GM10248 (cell line): ENCODE measurements at regions not wholly inside any gene's neighbourhood (a gene's known extent, or its start where the extent isn't known, plus 50 kb on each side); places are given as distances from the start of the nearest gene placed in this dataset.
"Not testable (repeated sequence)": the region's sequence is repeated elsewhere in the genome, so short reads cannot be mapped to it uniquely, and the experiment has no call there.

Experiments
- CTCF ChIA-PET: fragments of 300-600 bp; sonication (Branson Sonifier 250); formaldehyde crosslinking; extraction: SDS; loops from one replicate; lab custom pipeline; 2021; ENCODE audit warnings: antibody characterized with exemption; lab: Yijun Ruan, JAX
- POLR2A ChIA-PET: fragments of 350-650 bp; sonication (Branson Sonifier 250); formaldehyde crosslinking; extraction: SDS; loops from one replicate; lab custom pipeline; 2020; ENCODE audit warnings: antibody characterized with exemption; lab: Yijun Ruan, JAX
- DNase-seq: peaks from one replicate; pipeline ENCODE4 v3.0.0; 2012; ENCODE audit errors: extremely low spot score
- TF ChIP-seq, protein P1 (sequence below): IDR thresholded peaks from 2 replicates; pipeline ENCODE4 v1.5.1; 2012; ENCODE audit warnings: mild to moderate bottlenecking, low read depth; ENCODE audit errors: extremely low read depth, missing control alignments, control extremely low read depth

DNA sequence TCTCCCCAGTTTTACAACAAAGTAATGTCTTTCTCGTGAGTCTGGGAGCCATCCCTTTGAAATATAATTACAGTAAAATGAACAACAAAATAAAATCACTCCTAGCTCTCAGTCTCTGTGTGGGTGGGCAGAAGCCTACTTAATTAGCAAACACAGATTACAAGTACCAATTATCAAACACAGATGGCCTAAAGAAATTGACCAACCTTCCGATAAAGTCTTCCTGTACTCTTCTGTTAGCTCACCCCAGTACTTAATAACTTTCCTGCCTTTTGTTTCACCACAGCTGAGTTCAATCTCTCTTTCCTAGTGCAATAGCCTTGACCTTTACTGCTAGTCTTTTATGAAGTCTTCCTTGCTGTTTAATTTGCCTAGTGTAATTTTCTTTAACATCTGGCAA lies 719.2 kb upstream of the MBL2 start:
- TF ChIP-seq, protein P1, sequence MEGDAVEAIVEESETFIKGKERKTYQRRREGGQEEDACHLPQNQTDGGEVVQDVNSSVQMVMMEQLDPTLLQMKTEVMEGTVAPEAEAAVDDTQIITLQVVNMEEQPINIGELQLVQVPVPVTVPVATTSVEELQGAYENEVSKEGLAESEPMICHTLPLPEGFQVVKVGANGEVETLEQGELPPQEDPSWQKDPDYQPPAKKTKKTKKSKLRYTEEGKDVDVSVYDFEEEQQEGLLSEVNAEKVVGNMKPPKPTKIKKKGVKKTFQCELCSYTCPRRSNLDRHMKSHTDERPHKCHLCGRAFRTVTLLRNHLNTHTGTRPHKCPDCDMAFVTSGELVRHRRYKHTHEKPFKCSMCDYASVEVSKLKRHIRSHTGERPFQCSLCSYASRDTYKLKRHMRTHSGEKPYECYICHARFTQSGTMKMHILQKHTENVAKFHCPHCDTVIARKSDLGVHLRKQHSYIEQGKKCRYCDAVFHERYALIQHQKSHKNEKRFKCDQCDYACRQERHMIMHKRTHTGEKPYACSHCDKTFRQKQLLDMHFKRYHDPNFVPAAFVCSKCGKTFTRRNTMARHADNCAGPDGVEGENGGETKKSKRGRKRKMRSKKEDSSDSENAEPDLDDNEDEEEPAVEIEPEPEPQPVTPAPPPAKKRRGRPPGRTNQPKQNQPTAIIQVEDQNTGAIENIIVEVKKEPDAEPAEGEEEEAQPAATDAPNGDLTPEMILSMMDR = no peak
- no peak for DNase-seq
- ChIA-PET POLR2A (no interaction called here), CTCF (no interaction called here)

DNA sequence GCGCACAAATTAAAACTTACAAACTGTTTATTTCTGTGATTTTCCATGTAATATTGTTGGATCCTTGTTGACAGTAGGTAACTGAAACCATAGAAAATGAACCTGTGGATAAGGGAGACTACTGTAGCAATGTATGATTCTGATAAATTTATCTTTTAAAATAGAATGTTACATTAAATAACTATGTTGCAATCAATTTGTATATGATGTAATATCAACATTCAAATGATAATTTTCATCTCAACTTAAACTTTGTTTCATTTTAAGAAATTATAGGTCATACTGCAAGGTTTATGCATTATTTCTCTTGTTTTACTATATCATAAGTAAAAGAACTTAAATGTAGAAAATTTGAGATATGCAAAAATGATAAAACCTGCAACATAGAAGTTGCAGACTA lies 718.0 kb upstream of the MBL2 start:
- DNase-seq = no peak
- TF ChIP-seq, protein P1 = no peak
- ChIA-PET POLR2A (no interaction called here), CTCF (no interaction called here)

DNA sequence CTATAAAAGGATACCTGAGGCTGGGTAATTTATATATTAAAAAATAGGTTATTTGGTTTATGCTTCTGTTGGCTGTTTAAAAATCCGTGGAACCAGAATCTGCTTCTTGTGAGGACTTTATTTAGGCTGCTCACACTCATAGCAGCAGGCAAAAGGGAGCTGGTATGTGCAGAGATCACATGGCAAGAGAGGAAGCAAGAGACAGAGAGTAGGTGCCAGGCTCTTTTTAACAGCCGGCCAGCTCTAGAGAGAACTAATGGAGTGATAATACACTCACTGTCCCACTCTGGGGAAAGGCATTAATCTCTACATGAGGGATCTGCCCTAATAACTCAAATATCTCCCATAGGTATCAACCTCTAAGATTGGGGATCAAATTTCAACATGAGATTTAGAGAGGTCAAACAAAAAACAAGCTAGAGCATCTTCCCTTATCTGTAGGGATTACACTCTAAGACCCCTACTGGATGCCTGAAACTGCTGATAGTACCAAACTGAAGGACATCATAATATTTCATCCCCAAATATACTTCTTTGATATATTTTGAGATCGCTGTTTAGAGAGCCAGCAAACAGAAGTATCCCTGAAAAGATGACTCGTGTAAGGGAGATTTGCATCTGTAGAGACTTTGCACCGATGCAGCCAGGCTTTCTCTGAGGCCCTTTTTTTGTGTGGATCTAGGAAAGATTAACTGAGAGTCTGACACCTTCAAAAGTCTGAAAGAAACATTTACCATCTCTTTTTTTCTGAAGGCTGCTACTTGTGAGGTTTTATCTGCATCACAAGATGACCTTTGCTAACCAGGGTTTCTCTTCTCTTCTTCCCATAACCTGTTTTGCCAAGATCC lies 717.0 kb upstream of the MBL2 start:
- TF ChIP-seq, protein P1 = no peak
- ChIA-PET CTCF (interaction anchor here (0.9 kb wide), 1 partner anchor 10 kb away, joined by 3 read pairs; no protein-coding TSS in a partner anchor), POLR2A (no interaction called here)
- no peak for DNase-seq

DNA sequence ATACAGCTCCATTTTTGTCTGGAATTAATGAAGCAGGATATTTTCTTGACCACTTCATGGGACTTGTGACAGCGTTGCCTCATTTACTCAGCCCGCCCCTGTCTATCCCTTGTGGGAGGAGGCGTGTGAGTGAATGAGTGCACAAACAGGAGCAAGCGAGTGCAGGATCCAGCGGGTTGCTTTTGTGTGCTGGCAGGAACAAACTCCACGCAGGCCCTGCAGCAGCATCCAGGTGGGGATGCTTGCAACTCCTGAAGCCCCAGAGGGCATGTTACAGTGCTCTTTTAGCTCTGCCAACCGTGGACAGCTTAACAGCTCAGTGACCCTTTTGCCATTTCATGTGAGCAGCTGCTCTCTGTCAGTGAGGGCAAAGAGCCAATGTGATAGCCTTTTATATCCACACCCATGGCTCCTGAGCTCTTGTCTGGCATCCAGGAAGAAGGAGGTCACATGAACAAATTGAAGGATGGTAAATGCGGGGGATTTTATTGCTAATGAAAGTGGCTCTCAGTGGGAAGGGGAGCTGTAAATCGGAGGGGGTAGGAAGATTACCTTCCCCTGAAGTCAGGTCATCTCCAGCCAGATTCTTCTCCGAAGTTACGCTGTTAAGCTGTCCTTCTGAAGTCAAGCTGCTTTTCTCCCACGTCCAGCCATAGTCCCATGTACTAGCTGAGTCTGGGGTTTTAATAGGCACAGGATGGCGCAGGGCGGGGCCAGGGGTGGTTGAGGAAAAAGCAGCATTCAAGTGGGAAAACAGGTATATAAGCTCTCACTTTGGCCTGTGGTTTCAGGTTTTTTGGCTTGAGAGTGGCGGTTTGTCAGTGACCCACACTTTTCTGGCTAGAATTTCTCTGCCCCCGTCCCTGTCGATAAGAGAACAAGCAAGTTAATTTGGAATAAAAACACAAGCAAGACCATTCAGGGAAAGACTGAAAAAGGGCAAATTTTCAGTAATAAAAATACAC lies 714.7 kb upstream of the MBL2 start:
- DNase-seq = no peak
- POLR2A ChIA-PET = no interaction called here
- TF ChIP-seq, protein P1 = no peak
- CTCF ChIA-PET = no interaction called here

DNA sequence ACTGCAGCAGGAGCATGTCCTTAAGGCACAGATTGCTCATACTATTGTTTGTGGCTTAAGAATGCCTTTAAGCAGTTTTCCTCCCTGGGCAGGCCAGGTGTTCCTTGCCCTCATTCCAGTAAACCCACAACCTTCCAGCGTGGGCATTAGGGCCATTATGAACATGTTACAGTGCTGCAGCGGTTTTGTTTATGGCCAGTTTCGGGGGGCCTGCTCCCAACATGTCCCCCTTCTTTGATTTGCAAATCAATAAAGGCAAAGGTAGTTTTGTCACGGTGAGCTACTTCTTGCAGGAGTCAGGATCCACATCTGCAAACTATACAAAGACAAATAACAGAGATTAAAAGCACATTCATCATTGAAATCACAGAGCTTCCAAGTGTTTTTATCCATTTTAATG lies 712.8 kb upstream of the MBL2 start:
- DNase-seq, POLR2A ChIA-PET, CTCF ChIA-PET: not testable (repeated sequence)

DNA sequence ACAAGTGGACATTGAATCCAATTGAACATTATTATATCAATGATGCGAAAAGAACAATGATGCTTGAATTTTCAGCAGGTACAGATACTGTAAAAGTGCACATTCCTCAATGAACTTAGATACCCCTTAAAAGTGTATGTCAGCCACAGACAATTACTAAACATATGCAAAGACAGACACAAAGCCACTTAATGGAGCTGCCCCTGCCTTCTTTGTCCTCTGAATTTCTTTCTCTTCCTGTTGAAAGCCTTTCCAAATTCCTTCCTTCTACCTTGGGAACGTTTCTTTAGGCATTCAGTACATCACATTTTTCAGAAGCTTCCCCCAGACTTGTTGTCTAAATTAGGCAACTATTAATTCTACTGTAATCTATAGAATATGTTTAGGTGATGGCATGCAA lies 706.8 kb upstream of the MBL2 start:
- DNase-seq = no peak
- POLR2A ChIA-PET = no interaction called here
- TF ChIP-seq, protein P1 = no peak
- CTCF ChIA-PET = interaction anchor here (1.0 kb wide), 1 partner anchor 11 kb away, joined by 3 read pairs; no protein-coding TSS in a partner anchor
